ENCODE measurements at regions not wholly inside any gene's neighbourhood (a gene's known extent, or its start where the extent isn't known, plus 50 kb on each side); places are given as distances from the start of the nearest gene placed in this dataset.

GRCh38 chr9:103761466-103761865 lies 332.6 kb upstream of the SMC2 start:
- ATAC-seq, result no peak

GRCh38 chr9:103789686-103790085 lies 304.4 kb upstream of the SMC2 start:
- Histone ChIP-seq H3K4me1 (ENCODE audit: control insufficient read depth, insufficient read depth, low read length) (no peaks in the 10 kb centered on the region), H3K27me3 (ENCODE audit: control insufficient read depth, insufficient read depth, low read length) (no peaks in the 10 kb centered on the region), H3K36me3 (ENCODE audit: control insufficient read depth, insufficient read depth, low read length) (no peaks in the 10 kb centered on the region), H3K9me3 (ENCODE audit: control insufficient read depth, insufficient read depth, low read depth, low read length) (no peaks in the 10 kb centered on the region), H3K4me3 (ENCODE audit: low read depth in 2 of 2, low read length in 2 of 2) (no peak overlapping the region), H3K27ac (ENCODE audit: low read length) (no peak overlapping the region)
- ATAC-seq (no peak), DNase-seq (ENCODE audit: low read depth, low spot score) (no peak)
- BruUV-seq (replicated peaks), result no TSS peak
- CTCF ChIA-PET, result no interaction called here
- TF ChIP-seq CTCF (IDR thresholded peaks at IDR 0.05) (peak; percentile 13; the same call in 1 of the 2 replicates), POLR2AphosphoS5 (IDR thresholded peaks at IDR 0.05; ENCODE audit: low read depth, low read length) (no peak)
- POLR2A ChIA-PET, result no interaction called here
- intact Hi-C loops (cut with micrococcal nuclease; ENCODE audit: unreplicated experiment), result no loop called here
- in situ Hi-C loops (cut with HindIII; ENCODE audit: low pct_unique_long_range_greater_than_20kb, low sequenced_read_pairs), result no loop called here

More at GRCh38 chr9:103761466-103761865, 332.6 kb upstream of the SMC2 start:
- BruUV-seq (replicated peaks), result no TSS peak
- no peak overlapping the region for H3K27ac ChIP-seq (ENCODE audit: low read length)
- DNase-seq (ENCODE audit: low read depth, low spot score), result no peak
- TF ChIP-seq POLR2AphosphoS5 (IDR thresholded peaks at IDR 0.05; ENCODE audit: low read depth, low read length) (no peak), TCF7L2 (IDR thresholded peaks at IDR 0.05; ENCODE audit: low read depth, low read length) (no peak), SIN3A (IDR thresholded peaks at IDR 0.05; ENCODE audit: borderline replicate concordance, insufficient read depth, low read depth, low read length) (no peak), REST (IDR thresholded peaks at IDR 0.05; ENCODE audit: insufficient read depth in 1 of 2, low read depth in 2 of 2, low read length in 1 of 2) (no peak), CTCF (IDR thresholded peaks at IDR 0.05) (no peak)
- H3K4me1 ChIP-seq (ENCODE audit: control insufficient read depth, insufficient read depth, low read length), result no peaks in the 10 kb centered on the region
- no peaks in the 10 kb centered on the region for H3K27me3 ChIP-seq (ENCODE audit: control insufficient read depth, insufficient read depth, low read length)
- H3K36me3 ChIP-seq (ENCODE audit: control insufficient read depth, insufficient read depth, low read length), result no peaks in the 10 kb centered on the region
- POLR2A ChIA-PET, result no interaction called here
- no peak overlapping the region for H3K4me3 ChIP-seq (ENCODE audit: low read depth in 2 of 2, low read length in 2 of 2)
- intact Hi-C loops (cut with micrococcal nuclease; ENCODE audit: unreplicated experiment), result no loop called here
- in situ Hi-C loops (cut with HindIII; ENCODE audit: low pct_unique_long_range_greater_than_20kb, low sequenced_read_pairs), result no loop called here
- CTCF ChIA-PET, result no interaction called here
- H3K9me3 ChIP-seq (ENCODE audit: control insufficient read depth, insufficient read depth, low read depth, low read length), result no peaks in the 10 kb centered on the region

- no peak for TF ChIP-seq POLR2AphosphoS5 (IDR thresholded peaks at IDR 0.05; ENCODE audit: low read depth, low read length)
- TF ChIP-seq TCF7L2 (IDR thresholded peaks at IDR 0.05; ENCODE audit: low read depth, low read length), result no peak
- no peak for TF ChIP-seq CTCF (IDR thresholded peaks at IDR 0.05)
- TF ChIP-seq SIN3A (IDR thresholded peaks at IDR 0.05; ENCODE audit: borderline replicate concordance, insufficient read depth, low read depth, low read length), result no peak
- no peak for TF ChIP-seq REST (IDR thresholded peaks at IDR 0.05; ENCODE audit: insufficient read depth in 1 of 2, low read depth in 2 of 2, low read length in 1 of 2)
- POLR2A ChIA-PET, result no interaction called here
- Histone ChIP-seq H3K4me1 (ENCODE audit: control insufficient read depth, insufficient read depth, low read length) (no peaks in the 10 kb centered on the region), H3K27ac (ENCODE audit: low read length) (no peak overlapping the region), H3K4me3 (ENCODE audit: low read depth in 2 of 2, low read length in 2 of 2) (no peak overlapping the region), H3K36me3 (ENCODE audit: control insufficient read depth, insufficient read depth, low read length) (no peaks in the 10 kb centered on the region), H3K27me3 (ENCODE audit: control insufficient read depth, insufficient read depth, low read length) (no peaks in the 10 kb centered on the region), H3K9me3 (ENCODE audit: control insufficient read depth, insufficient read depth, low read depth, low read length) (no peaks in the 10 kb centered on the region)
- no TSS peak for BruUV-seq (replicated peaks)
- in situ Hi-C loops (cut with HindIII; ENCODE audit: low pct_unique_long_range_greater_than_20kb, low sequenced_read_pairs) (no loop called here), intact Hi-C loops (cut with micrococcal nuclease; ENCODE audit: unreplicated experiment) (no loop called here)
- CTCF ChIA-PET, result no interaction called here
- no peak for DNase-seq (ENCODE audit: low read depth, low spot score)
- ATAC-seq, result no peak
Measured at GRCh38 chr9:103798620-103799019, 295.5 kb upstream of the SMC2 start.
